GM12873 (cell line): ENCODE measurements at regions not wholly inside any gene's neighbourhood (a gene's known extent, or its start where the extent isn't known, plus 50 kb on each side); places are given as distances from the start of the nearest gene placed in this dataset.

Experiments used
- CTCF ChIP-seq: IDR thresholded peaks from 2 replicates; pipeline ENCODE4 v1.5.1; 2012; ENCODE audit warnings: low read depth, mild to moderate bottlenecking, moderate library complexity, low read length, control low read depth; ENCODE audit not compliant: insufficient read depth; ENCODE audit errors: missing control alignments

GRCh38 chrX:107521877-107522586 lies 72.6 kb downstream of the FRMPD3 start:
- no peak for TF ChIP-seq CTCF

GRCh38 chrX:107522901-107523300 lies 73.4 kb downstream of the FRMPD3 start:
- no peak for TF ChIP-seq CTCF

GRCh38 chrX:107526141-107526540 lies 76.7 kb downstream of the FRMPD3 start:
- no peak for TF ChIP-seq CTCF

GRCh38 chrX:107530141-107530540 lies 80.7 kb downstream of the FRMPD3 start:
- no peak for TF ChIP-seq CTCF

GRCh38 chrX:107537815-107538214 lies 88.4 kb downstream of the FRMPD3 start:
- peak; percentile 67 for TF ChIP-seq CTCF

- no peak for TF ChIP-seq CTCF
Observed at GRCh38 chrX:107541244-107541643, 87.1 kb upstream of the PRPS1 start.

- TF ChIP-seq CTCF, result no peak
Observed at GRCh38 chrX:107542040-107542439, 86.3 kb upstream of the PRPS1 start.
